Colon (tissue), 2 donors: ENCODE measurements at regions not wholly inside any gene's neighbourhood (a gene's known extent, or its start where the extent isn't known, plus 50 kb on each side); places are given as distances from the start of the nearest gene placed in this dataset.
"Not testable (repeated sequence)": the region's sequence is repeated elsewhere in the genome, so short reads cannot be mapped to it uniquely, and the experiment has no call there.

Source experiments
- FAIRE-seq: peaks from 2 replicates; lab custom pipeline; 2012; peaks lifted over from hg19 to GRCh38; lab: Jason Lieb, UNC
- donor health status: control.
- donor health status: control.

DNA sequence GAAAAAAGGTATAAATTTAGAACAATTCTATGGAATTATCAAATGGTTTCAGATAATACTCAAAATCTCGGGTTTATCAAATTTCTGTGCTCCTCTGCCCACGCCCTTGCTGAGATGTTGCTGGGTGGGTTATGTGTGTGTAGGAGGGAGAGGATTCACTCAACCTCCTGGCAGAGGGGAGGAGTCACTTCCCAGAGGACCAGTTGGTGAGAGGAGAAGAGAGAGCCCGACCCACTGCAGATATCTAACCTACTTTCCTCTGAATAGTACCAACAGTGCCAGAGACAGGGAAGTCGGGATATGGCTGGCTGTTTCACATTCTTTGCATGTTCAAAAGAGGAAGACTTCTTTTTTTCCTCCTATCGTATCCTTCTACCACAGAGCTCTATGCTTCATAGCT is 187.1 kb upstream of the MAN1A1 start:
- no peak for FAIRE-seq

GRCh38 chr6:119535332-119535731 is 185.8 kb upstream of the MAN1A1 start:
- FAIRE-seq: no peak

DNA sequence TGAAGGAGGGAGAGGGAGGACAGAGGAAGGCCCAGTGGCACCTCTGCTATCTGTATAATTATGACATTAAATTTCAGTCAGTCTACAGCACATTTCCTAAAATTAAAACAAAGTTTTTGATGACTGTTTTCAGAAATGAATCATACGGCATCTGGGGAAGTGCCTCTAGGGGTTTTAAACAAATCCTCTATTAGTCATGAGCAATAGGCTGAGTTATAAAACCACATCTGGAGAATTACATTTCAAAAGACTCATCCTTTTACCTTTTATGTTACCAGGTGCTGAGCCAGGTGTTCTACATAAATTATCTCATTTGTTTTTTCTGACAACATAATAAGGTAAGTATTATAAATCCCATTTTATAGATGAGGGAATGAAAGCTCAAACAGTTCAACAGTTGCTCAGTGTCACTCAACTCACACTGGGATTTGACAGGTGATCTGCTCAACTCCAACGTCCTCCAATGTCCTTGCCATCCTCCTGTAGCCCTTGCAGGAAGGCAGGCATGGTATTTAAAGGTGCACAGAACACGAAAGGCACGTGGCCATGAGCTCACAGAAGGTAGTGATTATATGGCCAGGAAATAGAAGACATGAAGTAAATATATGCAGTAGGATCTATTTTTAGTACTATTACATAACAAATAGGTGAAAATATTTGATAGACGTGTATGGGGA is 184.2 kb upstream of the MAN1A1 start:
- no peak for FAIRE-seq

GRCh38 chr6:119527231-119527578 is 177.6 kb upstream of the MAN1A1 start:
- FAIRE-seq: no peak

DNA sequence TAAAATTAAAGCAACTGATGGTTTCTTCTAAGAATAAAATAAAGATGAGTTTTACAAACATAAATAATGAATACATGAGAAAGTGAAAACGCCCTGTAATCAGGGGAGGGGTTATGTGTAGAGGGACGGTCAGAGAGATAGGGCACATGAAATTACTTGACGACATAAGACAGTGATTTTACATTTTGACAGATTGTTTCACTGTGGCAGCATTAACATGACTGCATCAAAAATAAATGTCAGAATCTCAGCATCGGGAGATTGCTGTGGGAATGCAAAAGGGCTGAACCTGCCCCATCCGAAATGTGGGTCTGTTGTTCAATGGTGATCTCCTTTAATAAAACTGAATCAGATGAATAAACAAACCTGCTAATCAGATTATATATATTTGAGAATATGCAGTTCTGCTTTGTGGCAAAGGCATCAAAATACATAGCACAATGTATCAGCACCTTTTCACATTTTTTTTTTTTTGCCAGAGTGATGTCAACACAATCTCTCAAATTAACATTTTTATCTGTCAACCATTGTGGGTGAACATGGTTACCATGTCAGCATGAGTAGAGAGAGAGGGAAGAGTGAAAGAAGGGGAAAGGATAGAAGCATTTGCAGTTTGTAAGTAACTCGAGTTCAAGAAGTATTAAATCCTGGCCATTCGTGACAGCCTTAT is 177.1 kb upstream of the MAN1A1 start:
- no peak for FAIRE-seq

DNA sequence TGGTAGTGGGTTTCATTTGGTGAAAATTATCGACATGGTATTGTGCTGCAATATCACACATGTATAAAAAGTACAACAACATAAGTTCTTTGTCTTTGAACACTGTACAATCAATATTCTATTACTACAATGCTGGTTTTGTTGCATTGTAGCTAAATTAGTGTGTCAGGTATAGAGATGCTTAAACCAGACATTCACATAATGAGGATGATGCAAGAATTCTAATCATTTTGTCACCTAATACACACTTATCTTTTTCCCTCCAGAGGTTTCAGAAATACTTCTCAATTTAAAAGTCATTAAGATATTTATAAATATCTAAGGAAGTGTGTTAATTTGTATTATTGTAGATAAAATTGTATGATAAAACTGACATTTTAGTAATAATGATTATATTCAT is 174.8 kb upstream of the MAN1A1 start:
- no peak for FAIRE-seq

DNA sequence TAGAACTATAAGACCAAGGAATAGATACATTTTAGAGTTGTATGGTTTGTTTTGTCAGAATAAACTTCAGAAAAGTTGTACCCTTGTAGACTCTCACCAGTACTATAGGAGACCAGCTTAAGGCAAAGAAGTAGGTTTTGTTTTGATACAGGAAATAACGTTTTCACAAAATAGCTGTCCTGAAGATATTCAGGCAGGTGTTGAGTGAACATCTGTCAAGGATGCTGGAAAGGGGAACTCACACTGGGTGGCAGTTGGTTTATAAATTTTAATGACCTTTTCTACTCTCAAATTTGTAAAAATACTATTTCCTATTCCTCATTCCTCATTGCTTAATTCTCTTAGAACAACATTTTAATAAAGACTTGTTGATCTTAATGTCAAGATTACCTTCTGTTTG is 174.0 kb upstream of the MAN1A1 start:
- FAIRE-seq: no peak

DNA sequence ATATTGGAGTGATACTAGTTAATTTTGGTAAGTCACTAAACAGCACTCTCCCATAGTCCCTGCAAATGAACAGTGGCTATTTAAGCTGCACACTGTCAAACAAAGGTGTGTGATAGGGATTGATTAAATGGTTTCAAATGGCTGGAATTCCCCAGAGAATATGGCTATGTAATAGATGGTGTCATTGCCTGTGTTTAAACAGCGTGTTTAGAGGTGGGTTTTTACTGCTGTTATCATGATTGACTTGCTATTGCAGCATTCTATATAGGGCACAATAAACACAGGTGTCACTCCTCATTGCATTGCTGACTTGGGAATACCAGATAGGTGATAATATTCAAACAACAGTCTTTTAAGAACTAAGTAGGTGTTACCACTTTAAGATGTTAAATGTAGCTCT is 171.7 kb upstream of the MAN1A1 start:
- FAIRE-seq: no peak

GRCh38 chr6:119517428-119517827 is 167.9 kb upstream of the MAN1A1 start:
- FAIRE-seq: no peak

GRCh38 chr6:119514345-119514744 is 164.8 kb upstream of the MAN1A1 start:
- FAIRE-seq: no peak

DNA sequence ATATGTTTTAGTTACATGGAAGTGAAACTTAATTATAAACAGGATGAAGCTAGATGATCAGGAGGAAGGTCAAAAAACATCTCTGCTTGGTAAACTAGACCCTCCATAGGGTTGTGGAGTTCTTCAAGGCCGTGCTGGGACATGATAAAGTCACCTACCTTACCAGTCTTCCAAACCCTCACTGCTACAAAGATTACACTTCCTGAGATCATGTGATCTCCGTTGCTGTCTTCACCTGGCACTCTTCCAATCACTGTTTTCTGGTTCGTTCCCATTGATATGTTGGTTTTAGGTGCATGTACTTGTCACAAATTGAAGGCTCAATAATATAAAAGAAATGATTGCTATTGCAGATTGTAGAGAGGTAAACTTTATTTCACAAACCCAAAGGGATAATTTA is 161.5 kb upstream of the MAN1A1 start:
- no peak for FAIRE-seq

DNA sequence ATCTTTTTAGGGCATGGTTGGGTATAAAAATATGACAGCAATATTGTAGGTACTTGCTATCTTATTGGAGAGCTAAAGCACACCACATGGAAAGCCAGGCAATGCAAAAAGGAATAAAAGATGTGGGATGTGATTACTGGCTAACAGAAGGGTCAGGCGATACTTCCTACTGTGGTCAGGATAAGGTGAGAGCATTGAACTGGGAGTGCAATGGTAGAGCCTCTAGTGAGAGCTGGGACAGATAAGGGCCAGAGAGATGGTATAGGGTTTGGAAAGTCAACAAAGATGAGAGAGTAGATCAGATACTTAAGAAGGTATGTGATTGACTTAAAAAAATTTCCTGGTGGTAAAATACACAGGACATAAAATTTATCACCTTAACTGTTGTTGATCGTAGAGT is 160.7 kb upstream of the MAN1A1 start:
- FAIRE-seq: no peak

- no peak for FAIRE-seq
Observed at GRCh38 chr6:119506631-119507174, 157.1 kb upstream of the MAN1A1 start.

DNA sequence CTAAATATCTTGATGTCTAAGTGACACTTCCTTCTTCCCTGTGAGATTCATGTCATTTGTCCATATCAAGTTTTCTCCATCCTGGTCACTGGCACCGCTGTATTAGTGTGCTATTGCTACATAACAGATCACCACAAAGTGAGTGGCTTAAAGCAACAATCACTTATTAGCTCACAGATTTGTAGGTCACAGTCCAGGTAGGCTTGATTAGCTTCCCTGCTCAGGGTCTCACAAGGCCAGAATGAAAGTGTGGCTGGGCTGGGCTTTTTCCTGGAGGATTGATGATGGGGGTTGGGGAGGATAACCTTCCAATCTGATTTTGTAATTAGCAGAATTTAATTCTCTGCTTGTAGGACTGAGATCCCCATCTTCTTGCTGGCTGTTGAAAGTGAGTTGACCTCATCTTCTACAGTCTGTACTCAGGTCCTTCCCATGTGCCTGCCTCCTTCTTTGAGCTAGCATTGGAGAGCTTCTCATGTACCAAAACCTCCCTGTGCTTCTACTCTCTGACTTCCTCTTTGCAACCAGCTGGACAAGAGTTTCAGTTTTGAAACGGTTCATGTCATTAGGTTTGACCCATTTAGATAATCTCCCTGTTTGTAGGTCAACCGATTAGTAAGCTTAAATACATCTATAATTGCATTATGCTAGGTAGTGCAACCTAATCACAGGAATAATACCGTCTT is 152.4 kb upstream of the MAN1A1 start:
- FAIRE-seq: no peak

GRCh38 chr6:119499797-119500196 is 150.2 kb upstream of the MAN1A1 start:
- peak; percentile 5 for FAIRE-seq

- no peak for FAIRE-seq
Observed at GRCh38 chr6:119497988-119498727, 148.6 kb upstream of the MAN1A1 start.

GRCh38 chr6:119495230-119495683 is 145.7 kb upstream of the MAN1A1 start:
- no peak for FAIRE-seq

GRCh38 chr6:119493980-119494379 is 144.4 kb upstream of the MAN1A1 start:
- FAIRE-seq: no peak

DNA sequence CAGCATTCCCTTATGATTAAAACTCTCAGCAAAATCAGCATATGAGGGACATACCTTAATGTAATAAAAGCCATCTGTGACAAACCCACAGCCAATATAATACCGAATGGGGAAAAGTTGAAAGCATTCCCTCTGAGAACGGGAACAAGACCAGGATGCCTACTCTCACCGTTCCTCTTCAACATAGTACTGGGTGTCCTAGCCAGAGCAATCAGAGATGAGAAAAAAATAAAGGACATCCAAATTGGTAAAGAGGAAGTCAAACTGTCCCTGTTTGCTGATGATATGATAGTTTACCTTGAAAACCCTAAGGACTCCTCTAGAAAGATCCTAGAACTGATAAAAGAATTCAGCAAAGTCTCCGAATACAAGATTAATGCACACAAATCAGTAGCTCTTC is 141.6 kb upstream of the MAN1A1 start:
- not testable (repeated sequence) for FAIRE-seq

DNA sequence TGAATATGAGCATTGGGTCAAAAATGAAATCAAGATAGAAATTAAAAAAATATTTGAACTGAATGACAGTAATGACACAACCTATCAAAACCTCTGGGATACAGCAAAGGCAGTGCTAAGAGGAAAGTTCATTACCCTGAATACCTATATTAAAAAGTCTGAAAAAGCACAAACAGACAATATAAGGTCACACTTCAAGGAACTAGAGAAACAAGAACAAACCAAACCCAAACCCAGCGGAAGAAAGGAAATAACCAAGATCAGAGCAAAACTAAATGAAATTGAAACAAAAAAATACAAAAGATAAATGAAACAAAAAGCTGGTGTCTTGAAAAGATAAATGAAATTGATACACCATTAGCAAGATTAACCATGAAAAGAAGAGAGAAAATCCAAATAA is 140.5 kb upstream of the MAN1A1 start:
- not testable (repeated sequence) for FAIRE-seq

GRCh38 chr6:119484598-119484997 is 135.0 kb upstream of the MAN1A1 start:
- no peak for FAIRE-seq

GRCh38 chr6:119483908-119484307 is 134.3 kb upstream of the MAN1A1 start:
- FAIRE-seq: no peak
